ENCODE measurements at regions not wholly inside any gene's neighbourhood (a gene's known extent, or its start where the extent isn't known, plus 50 kb on each side); places are given as distances from the start of the nearest gene placed in this dataset.

DNA sequence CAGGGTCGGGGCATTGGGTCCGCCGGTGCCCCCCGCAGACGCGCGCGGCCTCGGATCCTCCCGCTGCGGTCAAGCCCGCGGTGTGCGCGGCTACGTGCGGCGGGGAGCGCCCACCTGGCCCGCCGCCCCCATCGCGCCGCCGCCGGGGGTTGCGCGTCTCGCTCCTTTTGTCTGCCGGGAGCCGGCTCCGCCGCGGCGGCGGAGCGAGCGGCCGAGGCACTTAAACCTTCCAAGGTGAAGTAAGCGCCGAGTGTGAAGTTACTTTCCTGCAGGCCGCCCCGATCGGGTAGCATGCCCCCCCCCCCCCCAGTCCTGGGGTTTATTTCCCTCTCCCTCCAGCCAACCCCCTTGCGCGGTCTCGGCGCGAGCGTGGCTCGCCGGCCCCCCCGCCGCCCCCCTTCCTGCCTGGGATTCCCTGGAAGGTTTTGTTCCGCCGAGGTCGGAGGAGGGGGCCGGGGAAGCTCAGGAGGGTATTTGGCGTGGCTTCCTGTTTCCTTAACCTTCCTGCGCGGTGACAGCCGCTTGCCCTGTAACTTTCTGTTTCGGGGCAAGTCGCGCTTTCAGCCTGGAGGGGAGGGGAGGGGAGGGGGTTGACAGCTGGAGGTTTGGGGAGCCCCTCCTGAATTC is 56.6 kb upstream of the GSE1 start (continued):
- TF ChIP-seq, protein P1, sequence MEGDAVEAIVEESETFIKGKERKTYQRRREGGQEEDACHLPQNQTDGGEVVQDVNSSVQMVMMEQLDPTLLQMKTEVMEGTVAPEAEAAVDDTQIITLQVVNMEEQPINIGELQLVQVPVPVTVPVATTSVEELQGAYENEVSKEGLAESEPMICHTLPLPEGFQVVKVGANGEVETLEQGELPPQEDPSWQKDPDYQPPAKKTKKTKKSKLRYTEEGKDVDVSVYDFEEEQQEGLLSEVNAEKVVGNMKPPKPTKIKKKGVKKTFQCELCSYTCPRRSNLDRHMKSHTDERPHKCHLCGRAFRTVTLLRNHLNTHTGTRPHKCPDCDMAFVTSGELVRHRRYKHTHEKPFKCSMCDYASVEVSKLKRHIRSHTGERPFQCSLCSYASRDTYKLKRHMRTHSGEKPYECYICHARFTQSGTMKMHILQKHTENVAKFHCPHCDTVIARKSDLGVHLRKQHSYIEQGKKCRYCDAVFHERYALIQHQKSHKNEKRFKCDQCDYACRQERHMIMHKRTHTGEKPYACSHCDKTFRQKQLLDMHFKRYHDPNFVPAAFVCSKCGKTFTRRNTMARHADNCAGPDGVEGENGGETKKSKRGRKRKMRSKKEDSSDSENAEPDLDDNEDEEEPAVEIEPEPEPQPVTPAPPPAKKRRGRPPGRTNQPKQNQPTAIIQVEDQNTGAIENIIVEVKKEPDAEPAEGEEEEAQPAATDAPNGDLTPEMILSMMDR (CRISPR knock-in tag; IDR thresholded peaks at IDR 0.05), result no peak
- TF ChIP-seq, protein P2, sequence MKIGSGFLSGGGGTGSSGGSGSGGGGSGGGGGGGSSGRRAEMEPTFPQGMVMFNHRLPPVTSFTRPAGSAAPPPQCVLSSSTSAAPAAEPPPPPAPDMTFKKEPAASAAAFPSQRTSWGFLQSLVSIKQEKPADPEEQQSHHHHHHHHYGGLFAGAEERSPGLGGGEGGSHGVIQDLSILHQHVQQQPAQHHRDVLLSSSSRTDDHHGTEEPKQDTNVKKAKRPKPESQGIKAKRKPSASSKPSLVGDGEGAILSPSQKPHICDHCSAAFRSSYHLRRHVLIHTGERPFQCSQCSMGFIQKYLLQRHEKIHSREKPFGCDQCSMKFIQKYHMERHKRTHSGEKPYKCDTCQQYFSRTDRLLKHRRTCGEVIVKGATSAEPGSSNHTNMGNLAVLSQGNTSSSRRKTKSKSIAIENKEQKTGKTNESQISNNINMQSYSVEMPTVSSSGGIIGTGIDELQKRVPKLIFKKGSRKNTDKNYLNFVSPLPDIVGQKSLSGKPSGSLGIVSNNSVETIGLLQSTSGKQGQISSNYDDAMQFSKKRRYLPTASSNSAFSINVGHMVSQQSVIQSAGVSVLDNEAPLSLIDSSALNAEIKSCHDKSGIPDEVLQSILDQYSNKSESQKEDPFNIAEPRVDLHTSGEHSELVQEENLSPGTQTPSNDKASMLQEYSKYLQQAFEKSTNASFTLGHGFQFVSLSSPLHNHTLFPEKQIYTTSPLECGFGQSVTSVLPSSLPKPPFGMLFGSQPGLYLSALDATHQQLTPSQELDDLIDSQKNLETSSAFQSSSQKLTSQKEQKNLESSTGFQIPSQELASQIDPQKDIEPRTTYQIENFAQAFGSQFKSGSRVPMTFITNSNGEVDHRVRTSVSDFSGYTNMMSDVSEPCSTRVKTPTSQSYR (CRISPR knock-in tag; IDR thresholded peaks at IDR 0.05; ENCODE audit: borderline replicate concordance), result no peak
- TF ChIP-seq MAF1 (CRISPR knock-in tag; IDR thresholded peaks at IDR 0.05; ENCODE audit: borderline replicate concordance), result no peak
- TF ChIP-seq ZNF124 (CRISPR knock-in tag; IDR thresholded peaks at IDR 0.05), result no peak
- no peak for TF ChIP-seq EED (CRISPR knock-in tag; IDR thresholded peaks at IDR 0.05)
- no peak for TF ChIP-seq ZNF12 (CRISPR knock-in tag; IDR thresholded peaks at IDR 0.05)
- no peak for TF ChIP-seq KDM5A (IDR thresholded peaks at IDR 0.05; ENCODE audit: borderline replicate concordance, low read length)
- TF ChIP-seq, protein P3, sequence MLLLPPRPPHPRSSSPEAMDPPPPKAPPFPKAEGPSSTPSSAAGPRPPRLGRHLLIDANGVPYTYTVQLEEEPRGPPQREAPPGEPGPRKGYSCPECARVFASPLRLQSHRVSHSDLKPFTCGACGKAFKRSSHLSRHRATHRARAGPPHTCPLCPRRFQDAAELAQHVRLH (CRISPR knock-in tag; IDR thresholded peaks at IDR 0.05; ENCODE audit: borderline replicate concordance, low read depth), result no peak
- TF ChIP-seq ZSCAN25 (CRISPR knock-in tag; IDR thresholded peaks at IDR 0.05), result peak; percentile 3; the same call in 1 of the 2 replicates
- no peak for TF ChIP-seq ZNF264 (CRISPR knock-in tag; IDR thresholded peaks at IDR 0.05)
- TF ChIP-seq, protein P4, sequence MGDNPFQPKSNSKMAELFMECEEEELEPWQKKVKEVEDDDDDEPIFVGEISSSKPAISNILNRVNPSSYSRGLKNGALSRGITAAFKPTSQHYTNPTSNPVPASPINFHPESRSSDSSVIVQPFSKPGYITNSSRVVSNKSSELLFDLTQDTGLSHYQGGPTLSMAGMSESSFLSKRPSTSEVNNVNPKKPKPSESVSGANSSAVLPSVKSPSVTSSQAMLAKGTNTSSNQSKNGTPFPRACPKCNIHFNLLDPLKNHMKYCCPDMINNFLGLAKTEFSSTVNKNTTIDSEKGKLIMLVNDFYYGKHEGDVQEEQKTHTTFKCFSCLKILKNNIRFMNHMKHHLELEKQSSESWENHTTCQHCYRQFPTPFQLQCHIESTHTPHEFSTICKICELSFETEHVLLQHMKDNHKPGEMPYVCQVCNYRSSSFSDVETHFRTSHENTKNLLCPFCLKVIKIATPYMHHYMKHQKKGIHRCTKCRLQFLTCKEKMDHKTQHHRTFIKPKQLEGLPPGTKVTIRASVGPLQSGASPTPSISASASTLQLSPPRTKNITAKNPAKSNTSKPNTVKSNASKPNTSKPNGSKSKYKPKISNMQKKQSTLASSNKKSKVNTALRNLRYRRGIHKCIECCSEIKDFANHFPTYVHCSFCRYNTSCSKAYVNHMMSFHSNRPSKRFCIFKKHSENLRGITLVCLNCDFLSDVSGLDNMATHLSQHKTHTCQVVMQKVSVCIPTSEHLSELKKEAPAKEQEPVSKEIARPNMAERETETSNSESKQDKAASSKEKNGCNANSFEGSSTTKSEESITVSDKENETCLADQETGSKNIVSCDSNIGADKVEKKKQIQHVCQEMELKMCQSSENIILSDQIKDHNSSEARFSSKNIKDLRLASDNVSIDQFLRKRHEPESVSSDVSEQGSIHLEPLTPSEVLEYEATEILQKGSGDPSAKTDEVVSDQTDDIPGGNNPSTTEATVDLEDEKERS (CRISPR knock-in tag; IDR thresholded peaks at IDR 0.05), result no peak
- TF ChIP-seq, protein P5, sequence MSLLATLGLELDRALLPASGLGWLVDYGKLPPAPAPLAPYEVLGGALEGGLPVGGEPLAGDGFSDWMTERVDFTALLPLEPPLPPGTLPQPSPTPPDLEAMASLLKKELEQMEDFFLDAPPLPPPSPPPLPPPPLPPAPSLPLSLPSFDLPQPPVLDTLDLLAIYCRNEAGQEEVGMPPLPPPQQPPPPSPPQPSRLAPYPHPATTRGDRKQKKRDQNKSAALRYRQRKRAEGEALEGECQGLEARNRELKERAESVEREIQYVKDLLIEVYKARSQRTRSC (CRISPR knock-in tag; IDR thresholded peaks at IDR 0.05; ENCODE audit: low read depth), result no peak
- TF ChIP-seq RXRA (CRISPR knock-in tag; IDR thresholded peaks at IDR 0.05), result 0 out of 2 replicates have a peak, but pooled peaks have one; percentile 9
- TF ChIP-seq HOXA9 (CRISPR knock-in tag; IDR thresholded peaks at IDR 0.05; ENCODE audit: borderline replicate concordance), result no peak
- 0 out of 2 replicates have a peak, but pooled peaks have one; percentile 1 for TF ChIP-seq KLF9 (CRISPR knock-in tag; IDR thresholded peaks at IDR 0.05; ENCODE audit: low read depth)
- TF ChIP-seq, protein P6, sequence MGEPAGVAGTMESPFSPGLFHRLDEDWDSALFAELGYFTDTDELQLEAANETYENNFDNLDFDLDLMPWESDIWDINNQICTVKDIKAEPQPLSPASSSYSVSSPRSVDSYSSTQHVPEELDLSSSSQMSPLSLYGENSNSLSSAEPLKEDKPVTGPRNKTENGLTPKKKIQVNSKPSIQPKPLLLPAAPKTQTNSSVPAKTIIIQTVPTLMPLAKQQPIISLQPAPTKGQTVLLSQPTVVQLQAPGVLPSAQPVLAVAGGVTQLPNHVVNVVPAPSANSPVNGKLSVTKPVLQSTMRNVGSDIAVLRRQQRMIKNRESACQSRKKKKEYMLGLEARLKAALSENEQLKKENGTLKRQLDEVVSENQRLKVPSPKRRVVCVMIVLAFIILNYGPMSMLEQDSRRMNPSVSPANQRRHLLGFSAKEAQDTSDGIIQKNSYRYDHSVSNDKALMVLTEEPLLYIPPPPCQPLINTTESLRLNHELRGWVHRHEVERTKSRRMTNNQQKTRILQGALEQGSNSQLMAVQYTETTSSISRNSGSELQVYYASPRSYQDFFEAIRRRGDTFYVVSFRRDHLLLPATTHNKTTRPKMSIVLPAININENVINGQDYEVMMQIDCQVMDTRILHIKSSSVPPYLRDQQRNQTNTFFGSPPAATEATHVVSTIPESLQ (CRISPR knock-in tag; conservative IDR thresholded peaks at IDR 0.05), result no peak
- TF ChIP-seq RFX3 (CRISPR knock-in tag; IDR thresholded peaks at IDR 0.05), result no peak
- no peak for TF ChIP-seq ELF4 (CRISPR knock-in tag; IDR thresholded peaks at IDR 0.05; ENCODE audit: borderline replicate concordance)
- no peak for TF ChIP-seq SRSF9 (IDR thresholded peaks at IDR 0.05; ENCODE audit: borderline replicate concordance, insufficient read depth, low read depth, low read length, poor library complexity, severe bottlenecking)
